SK-N-SH (cell line): ENCODE measurements at regions not wholly inside any gene's neighbourhood (a gene's known extent, or its start where the extent isn't known, plus 50 kb on each side); places are given as distances from the start of the nearest gene placed in this dataset.

ENCODE experiments used
- CTCF ChIA-PET: fragments of 300-600, 350-600 bp; formaldehyde crosslinking; extraction: SDS; loops from one replicate; lab custom pipeline; 2021; lab: Yijun Ruan, JAX
- POLR2A ChIA-PET: fragments of 350-600 bp; sonication (Branson Sonifier 250); formaldehyde crosslinking; extraction: SDS; loops from one replicate; lab custom pipeline; 2020; ENCODE audit warnings: antibody characterized with exemption, inconsistent platforms; lab: Yijun Ruan, JAX
- DNase-seq: peaks from one replicate; pipeline ENCODE4 v3.0.0; 2012
- H2AFZ ChIP-seq: fragments of 200-600 bp; sonication (generic); 2 replicates; pipeline ENCODE4 v1.8.1; 2016; ENCODE audit warnings: antibody characterized with exemption, mild to moderate bottlenecking, low read depth
- H3F3A ChIP-seq: fragments of 200-600 bp; sonication (generic); replicated peaks from 2 replicates; pipeline ENCODE3; 2016; ENCODE audit warnings: antibody characterized with exemption, mild to moderate bottlenecking; ENCODE audit not compliant: insufficient read depth
- H3K27ac ChIP-seq, 2 experiments: fragments of 200-500 bp in 1 of 2; fragments of 200-600 bp in 1 of 2; sonication (Bioruptor generic) in 1 of 2; sonication (generic), shearing (Covaris generic) in 1 of 2; 2 replicates each; pipeline versions ENCODE4 v1.5.1 to v1.6.1; 2014 to 2016; ENCODE audit warnings: low read depth in 2 of 2, inconsistent platforms in 1 of 2, low read length in 1 of 2, mild to moderate bottlenecking in 1 of 2, mixed read lengths in 1 of 2
- H3K27me3 ChIP-seq: fragments of 200-600 bp; sonication (generic), shearing (Covaris generic); 2 replicates; pipeline ENCODE4 v1.6.1; 2016; ENCODE audit warnings: mixed run types; ENCODE audit not compliant: insufficient read depth
- H3K36me3 ChIP-seq, 2 experiments: fragments of 200-500 bp in 1 of 2; fragments of 200-600 bp in 1 of 2; sonication (Bioruptor generic) in 1 of 2; sonication (generic) in 1 of 2; replicated peaks in 1 of 2; 2 replicates each; pipeline versions ENCODE3 to v1.5.1; 2014 to 2016; ENCODE audit warnings: low read length in 1 of 2, mild to moderate bottlenecking in 1 of 2; ENCODE audit not compliant: insufficient read depth in 2 of 2, control insufficient read depth in 1 of 2
- H3K4me1 ChIP-seq, 2 experiments: fragments of 200-500 bp in 1 of 2; fragments of 200-600 bp in 1 of 2; sonication (Bioruptor generic) in 1 of 2; sonication (generic), shearing (Covaris generic) in 1 of 2; 2 replicates each; pipeline versions ENCODE4 v1.5.1 to v1.6.1; 2014 to 2016; ENCODE audit warnings: low read depth in 1 of 2, low read length in 1 of 2, mixed run types in 1 of 2; ENCODE audit not compliant: insufficient read depth in 2 of 2, control insufficient read depth in 1 of 2
- H3K4me2 ChIP-seq: fragments of 200-600 bp; sonication (generic), shearing (Covaris generic); 2 replicates; pipeline ENCODE4 v1.6.1; 2017; ENCODE audit warnings: mixed run types
- H3K4me3 ChIP-seq, 2 experiments: fragments of 200-500 bp in 1 of 2; fragments of 200-600 bp in 1 of 2; sonication (Bioruptor generic) in 1 of 2; sonication (generic), shearing (Covaris generic) in 1 of 2; 2 replicates each; pipeline versions ENCODE4 v1.5.1 to v1.8.1; 2014 to 2016; ENCODE audit warnings: low read depth in 2 of 2, inconsistent platforms in 1 of 2, low read length in 1 of 2, mild to moderate bottlenecking in 1 of 2, mixed read lengths in 1 of 2, moderate library complexity in 1 of 2
- H3K79me2 ChIP-seq: fragments of 200-600 bp; sonication (generic); 2 replicates; pipeline ENCODE4 v1.8.1; 2017; ENCODE audit warnings: mild to moderate bottlenecking; ENCODE audit not compliant: insufficient read depth
- H3K9ac ChIP-seq: fragments of 200-600 bp; sonication (generic); 2 replicates; pipeline ENCODE4 v1.6.1; 2017; ENCODE audit warnings: mixed run types
- H3K9me2 ChIP-seq: fragments of 200-600 bp; sonication (generic); 2 replicates; pipeline ENCODE4 v1.6.1; 2017; ENCODE audit warnings: mixed run types
- H3K9me3 ChIP-seq: fragments of 200-600 bp; sonication (generic); 2 replicates; pipeline ENCODE4 v1.6.1; 2017; ENCODE audit warnings: mixed run types, mild to moderate bottlenecking, moderate library complexity
- H4K20me1 ChIP-seq: fragments of 200-600 bp; sonication (generic); 2 replicates; pipeline ENCODE4 v1.6.1; 2017; ENCODE audit warnings: mild to moderate bottlenecking, mixed run types; ENCODE audit not compliant: insufficient read depth
- ELF1 ChIP-seq: IDR thresholded peaks from 2 replicates; pipeline ENCODE4 v1.4.0; 2012
- FOSL2 ChIP-seq: IDR thresholded peaks from 2 replicates; pipeline ENCODE4 v1.4.0; 2012; ENCODE audit warnings: low read depth, mild to moderate bottlenecking, moderate library complexity, borderline replicate concordance
- FOXM1 ChIP-seq: IDR thresholded peaks from 2 replicates; pipeline ENCODE4 v1.4.0; 2012; ENCODE audit warnings: low read depth, mild to moderate bottlenecking
- GABPA ChIP-seq: IDR thresholded peaks from 2 replicates; pipeline ENCODE4 v1.4.0; 2012; ENCODE audit warnings: low read depth, mild to moderate bottlenecking
- GATA2 ChIP-seq: sonication (generic); formaldehyde crosslinking; IDR thresholded peaks from 2 replicates; pipeline ENCODE4 v1.5.0; 2020; ENCODE audit warnings: mild to moderate bottlenecking, missing genetic modification reagents
- JUND ChIP-seq: IDR thresholded peaks from 2 replicates; pipeline ENCODE4 v1.4.0; 2012
- MAX ChIP-seq: IDR thresholded peaks from 2 replicates; pipeline ENCODE4 v1.4.0; 2012; ENCODE audit warnings: low read depth
- MEF2A ChIP-seq: IDR thresholded peaks from 2 replicates; pipeline ENCODE4 v1.4.0; 2012; ENCODE audit warnings: low read depth, borderline replicate concordance
- MXI1 ChIP-seq: IDR thresholded peaks from 2 replicates; pipeline ENCODE4 v1.6.1; 2012; ENCODE audit warnings: mild to moderate bottlenecking, low read depth, low read length, improper control_type of control experiment
- NRF1 ChIP-seq: IDR thresholded peaks from 2 replicates; pipeline ENCODE4 v1.6.1; 2012; ENCODE audit warnings: low read depth, mild to moderate bottlenecking, low read length
- PBX3 ChIP-seq: IDR thresholded peaks from 2 replicates; pipeline ENCODE4; 2012
- RFX5 ChIP-seq: IDR thresholded peaks from 2 replicates; pipeline ENCODE4 v1.6.1; 2012; ENCODE audit warnings: mild to moderate bottlenecking, improper control_type of control experiment, low read length
- RXRA ChIP-seq: IDR thresholded peaks from 2 replicates; pipeline ENCODE4 v1.4.0; 2012; ENCODE audit warnings: low read depth, mild to moderate bottlenecking, borderline replicate concordance
- TCF12 ChIP-seq: IDR thresholded peaks from 2 replicates; pipeline ENCODE4 v1.4.0; 2012
- TEAD4 ChIP-seq: IDR thresholded peaks from 2 replicates; pipeline ENCODE4 v1.4.0; 2012; ENCODE audit warnings: mild to moderate bottlenecking, borderline replicate concordance; ENCODE audit not compliant: insufficient read depth
- YY1 ChIP-seq: IDR thresholded peaks from 2 replicates; pipeline ENCODE4 v1.4.0; 2012; ENCODE audit warnings: low read depth, mild to moderate bottlenecking
- ZBTB33 ChIP-seq: IDR thresholded peaks from 2 replicates; pipeline ENCODE4 v1.4.0; 2012; ENCODE audit warnings: low read depth, borderline replicate concordance
- TF ChIP-seq, protein P1 (sequence below): fragments of 200-600 bp; sonication (generic); IDR thresholded peaks from 2 replicates; pipeline ENCODE4 v1.6.1; 2017; ENCODE audit warnings: antibody characterized with exemption, mild to moderate bottlenecking, moderate library complexity
- TF ChIP-seq, protein P2 (sequence below): fragments of 150-350 bp; IDR thresholded peaks from 2 replicates; pipeline ENCODE4 v1.6.1; 2016; ENCODE audit warnings: mild to moderate bottlenecking, low read depth, low read length

- CTCF ChIA-PET: no interaction called here
- no peaks in the 10 kb centered on the region for H3K36me3 ChIP-seq
- H3K9me3 ChIP-seq: no peaks in the 10 kb centered on the region
- H3K4me1 ChIP-seq: no peaks in the 10 kb centered on the region; a peak in 1 of 4 replicates
- POLR2A ChIA-PET: no interaction called here
- TF ChIP-seq, protein P1, sequence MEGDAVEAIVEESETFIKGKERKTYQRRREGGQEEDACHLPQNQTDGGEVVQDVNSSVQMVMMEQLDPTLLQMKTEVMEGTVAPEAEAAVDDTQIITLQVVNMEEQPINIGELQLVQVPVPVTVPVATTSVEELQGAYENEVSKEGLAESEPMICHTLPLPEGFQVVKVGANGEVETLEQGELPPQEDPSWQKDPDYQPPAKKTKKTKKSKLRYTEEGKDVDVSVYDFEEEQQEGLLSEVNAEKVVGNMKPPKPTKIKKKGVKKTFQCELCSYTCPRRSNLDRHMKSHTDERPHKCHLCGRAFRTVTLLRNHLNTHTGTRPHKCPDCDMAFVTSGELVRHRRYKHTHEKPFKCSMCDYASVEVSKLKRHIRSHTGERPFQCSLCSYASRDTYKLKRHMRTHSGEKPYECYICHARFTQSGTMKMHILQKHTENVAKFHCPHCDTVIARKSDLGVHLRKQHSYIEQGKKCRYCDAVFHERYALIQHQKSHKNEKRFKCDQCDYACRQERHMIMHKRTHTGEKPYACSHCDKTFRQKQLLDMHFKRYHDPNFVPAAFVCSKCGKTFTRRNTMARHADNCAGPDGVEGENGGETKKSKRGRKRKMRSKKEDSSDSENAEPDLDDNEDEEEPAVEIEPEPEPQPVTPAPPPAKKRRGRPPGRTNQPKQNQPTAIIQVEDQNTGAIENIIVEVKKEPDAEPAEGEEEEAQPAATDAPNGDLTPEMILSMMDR: no peak
- TF ChIP-seq TCF12 (no peak), JUND (no peak), PBX3 (no peak), FOSL2 (no peak), RXRA (no peak), MEF2A (no peak), FOXM1 (no peak), TEAD4 (no peak), NRF1 (no peak), ELF1 (no peak), MAX (no peak), GABPA (no peak), RFX5 (no peak), MXI1 (no peak), YY1 (no peak), GATA2 (CRISPR knock-in tag) (no peak), ZBTB33 (no peak)
- TF ChIP-seq, protein P2, sequence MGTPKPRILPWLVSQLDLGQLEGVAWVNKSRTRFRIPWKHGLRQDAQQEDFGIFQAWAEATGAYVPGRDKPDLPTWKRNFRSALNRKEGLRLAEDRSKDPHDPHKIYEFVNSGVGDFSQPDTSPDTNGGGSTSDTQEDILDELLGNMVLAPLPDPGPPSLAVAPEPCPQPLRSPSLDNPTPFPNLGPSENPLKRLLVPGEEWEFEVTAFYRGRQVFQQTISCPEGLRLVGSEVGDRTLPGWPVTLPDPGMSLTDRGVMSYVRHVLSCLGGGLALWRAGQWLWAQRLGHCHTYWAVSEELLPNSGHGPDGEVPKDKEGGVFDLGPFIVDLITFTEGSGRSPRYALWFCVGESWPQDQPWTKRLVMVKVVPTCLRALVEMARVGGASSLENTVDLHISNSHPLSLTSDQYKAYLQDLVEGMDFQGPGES: no peak
- no peak overlapping the region for H3K9ac ChIP-seq
- DNase-seq: no peak
- no peaks in the 10 kb centered on the region for H3K79me2 ChIP-seq
- H4K20me1 ChIP-seq: no peaks in the 10 kb centered on the region
- no peaks in the 10 kb centered on the region for H3K9me2 ChIP-seq
- no peak overlapping the region for H3K4me2 ChIP-seq
- H3K27me3 ChIP-seq: no peaks in the 10 kb centered on the region
- no peak overlapping the region for H2AFZ ChIP-seq
- H3K27ac ChIP-seq: no peak overlapping the region
- peaks cover 3% of the 10 kb centered on the region for H3F3A ChIP-seq
- H3K4me3 ChIP-seq: no peak overlapping the region
Observed at GRCh38 chr9:82080265-82080664, 91.7 kb downstream of the SPATA31D1 start.
